HepG2 (cell line): ENCODE measurements at regions not wholly inside any gene's neighbourhood (a gene's known extent, or its start where the extent isn't known, plus 50 kb on each side); places are given as distances from the start of the nearest gene placed in this dataset.
A peak's percentile ranks its signal among the peaks of the same experiment; 100 is the strongest.

Experiments used
- EZH2 ChIP-seq: conservative IDR thresholded peaks from 2 replicates; pipeline ENCODE4 v1.6.1; 2012; ENCODE audit warnings: mild to moderate bottlenecking, low read depth, low read length, moderate library complexity
- HNRNPLL ChIP-seq: fragments of 200-400 bp; formaldehyde crosslinking; IDR thresholded peaks from 2 replicates; pipeline ENCODE4 v1.6.1; 2017; ENCODE audit warnings: mild to moderate bottlenecking, low read depth, low read length; ENCODE audit not compliant: poor library complexity, severe bottlenecking
- HOXA9 ChIP-seq: sonication (generic); formaldehyde crosslinking; IDR thresholded peaks from 2 replicates; pipeline ENCODE4 v1.8.1; 2022; ENCODE audit warnings: missing genetic modification reagents, mild to moderate bottlenecking, moderate library complexity, borderline replicate concordance
- ISX ChIP-seq: sonication (generic); formaldehyde crosslinking; conservative IDR thresholded peaks from 2 replicates; pipeline ENCODE4 v1.5.0; 2020; ENCODE audit warnings: missing genetic modification reagents
- MAF1 ChIP-seq: sonication (generic); formaldehyde crosslinking; IDR thresholded peaks from 2 replicates; pipeline ENCODE4 v1.5.0; 2020; ENCODE audit warnings: missing genetic modification reagents, borderline replicate concordance
- MAFF ChIP-seq: IDR thresholded peaks from 2 replicates; pipeline ENCODE4 v1.6.1; 2011; ENCODE audit warnings: low read depth, low read length, improper control_type of control experiment
- TAF15 ChIP-seq: fragments of 200-400 bp; formaldehyde crosslinking; IDR thresholded peaks from one replicate; pipeline ENCODE4 v1.6.1; 2018; ENCODE audit warnings: mild to moderate bottlenecking, low read depth, low read length; ENCODE audit not compliant: poor library complexity, severe bottlenecking
- ZFP36L2 ChIP-seq: sonication (generic); formaldehyde crosslinking; IDR thresholded peaks from 2 replicates; pipeline ENCODE4 v1.4.0; 2020; ENCODE audit warnings: missing genetic modification reagents
- ZNF30 ChIP-seq: sonication (generic); formaldehyde crosslinking; IDR thresholded peaks from 2 replicates; pipeline ENCODE4 v1.5.0; 2020; ENCODE audit warnings: mild to moderate bottlenecking, missing genetic modification reagents
- ZNF331 ChIP-seq: sonication (generic); formaldehyde crosslinking; IDR thresholded peaks from 2 replicates; pipeline ENCODE4 v1.4.0; 2020; ENCODE audit warnings: missing genetic modification reagents
- ZNF562 ChIP-seq: sonication (generic); formaldehyde crosslinking; IDR thresholded peaks from 2 replicates; pipeline ENCODE4 v1.8.0; 2022; ENCODE audit warnings: missing genetic modification reagents, borderline replicate concordance
- TF ChIP-seq, protein P1 (sequence below): sonication (generic); formaldehyde crosslinking; IDR thresholded peaks from 2 replicates; pipeline ENCODE4 v1.4.0; 2020; ENCODE audit warnings: low read depth, missing genetic modification reagents
- TF ChIP-seq, protein P2 (sequence below): IDR thresholded peaks from 2 replicates; pipeline ENCODE4 v1.6.1; 2016; ENCODE audit warnings: missing genetic modification reagents, missing compliant biosample characterization
- TF ChIP-seq, protein P3 (sequence below): sonication (generic); formaldehyde crosslinking; IDR thresholded peaks from 2 replicates; pipeline ENCODE4 v1.4.0; 2020; ENCODE audit warnings: missing genetic modification reagents
- TF ChIP-seq, protein P4 (sequence below): sonication (generic); formaldehyde crosslinking; IDR thresholded peaks from 2 replicates; pipeline ENCODE4 v1.8.1; 2022; ENCODE audit warnings: mild to moderate bottlenecking, missing genetic modification reagents
- TF ChIP-seq, protein P5 (sequence below): sonication (generic); formaldehyde crosslinking; IDR thresholded peaks from 2 replicates; pipeline ENCODE4 v1.5.0; 2020; ENCODE audit warnings: missing genetic modification reagents, mild to moderate bottlenecking, borderline replicate concordance
- TF ChIP-seq, protein P6 (sequence below): sonication (generic); formaldehyde crosslinking; IDR thresholded peaks from 2 replicates; pipeline ENCODE4 v1.4.0; 2020; ENCODE audit warnings: mild to moderate bottlenecking, missing genetic modification reagents

DNA sequence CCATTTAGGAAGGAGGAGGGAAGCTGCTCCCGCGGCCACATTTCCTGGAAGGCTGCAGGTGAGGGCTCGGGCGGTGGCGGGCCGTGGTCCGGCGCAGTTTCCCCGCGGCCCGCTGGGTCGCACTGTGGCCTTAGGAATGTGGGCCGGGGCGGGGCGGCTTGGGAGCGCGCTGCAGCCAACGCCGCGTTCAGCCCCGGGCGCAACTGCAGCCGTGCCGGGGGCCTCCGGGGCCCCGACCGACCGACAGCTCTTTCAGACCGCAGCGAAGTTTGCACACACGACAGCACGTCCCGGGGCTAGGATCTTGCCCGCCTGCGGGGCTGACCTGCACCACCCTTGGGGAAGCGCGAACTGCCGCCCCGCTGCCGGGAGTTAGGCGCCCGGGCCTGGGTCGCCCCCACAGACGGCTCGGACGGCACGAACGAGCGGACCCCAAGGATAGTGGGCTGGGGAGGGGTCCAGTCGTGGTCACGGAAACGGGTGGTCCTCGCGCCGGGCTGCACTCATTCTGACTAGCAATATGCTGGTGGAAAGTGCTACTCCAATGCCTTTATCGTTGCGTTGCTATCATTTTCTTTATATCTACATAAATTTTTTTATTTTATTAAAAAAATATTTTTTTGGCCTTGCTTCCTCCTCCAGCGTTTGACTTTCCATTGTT lies 69.9 kb upstream of the DLX2 start (continued):
- TF ChIP-seq, protein P1, sequence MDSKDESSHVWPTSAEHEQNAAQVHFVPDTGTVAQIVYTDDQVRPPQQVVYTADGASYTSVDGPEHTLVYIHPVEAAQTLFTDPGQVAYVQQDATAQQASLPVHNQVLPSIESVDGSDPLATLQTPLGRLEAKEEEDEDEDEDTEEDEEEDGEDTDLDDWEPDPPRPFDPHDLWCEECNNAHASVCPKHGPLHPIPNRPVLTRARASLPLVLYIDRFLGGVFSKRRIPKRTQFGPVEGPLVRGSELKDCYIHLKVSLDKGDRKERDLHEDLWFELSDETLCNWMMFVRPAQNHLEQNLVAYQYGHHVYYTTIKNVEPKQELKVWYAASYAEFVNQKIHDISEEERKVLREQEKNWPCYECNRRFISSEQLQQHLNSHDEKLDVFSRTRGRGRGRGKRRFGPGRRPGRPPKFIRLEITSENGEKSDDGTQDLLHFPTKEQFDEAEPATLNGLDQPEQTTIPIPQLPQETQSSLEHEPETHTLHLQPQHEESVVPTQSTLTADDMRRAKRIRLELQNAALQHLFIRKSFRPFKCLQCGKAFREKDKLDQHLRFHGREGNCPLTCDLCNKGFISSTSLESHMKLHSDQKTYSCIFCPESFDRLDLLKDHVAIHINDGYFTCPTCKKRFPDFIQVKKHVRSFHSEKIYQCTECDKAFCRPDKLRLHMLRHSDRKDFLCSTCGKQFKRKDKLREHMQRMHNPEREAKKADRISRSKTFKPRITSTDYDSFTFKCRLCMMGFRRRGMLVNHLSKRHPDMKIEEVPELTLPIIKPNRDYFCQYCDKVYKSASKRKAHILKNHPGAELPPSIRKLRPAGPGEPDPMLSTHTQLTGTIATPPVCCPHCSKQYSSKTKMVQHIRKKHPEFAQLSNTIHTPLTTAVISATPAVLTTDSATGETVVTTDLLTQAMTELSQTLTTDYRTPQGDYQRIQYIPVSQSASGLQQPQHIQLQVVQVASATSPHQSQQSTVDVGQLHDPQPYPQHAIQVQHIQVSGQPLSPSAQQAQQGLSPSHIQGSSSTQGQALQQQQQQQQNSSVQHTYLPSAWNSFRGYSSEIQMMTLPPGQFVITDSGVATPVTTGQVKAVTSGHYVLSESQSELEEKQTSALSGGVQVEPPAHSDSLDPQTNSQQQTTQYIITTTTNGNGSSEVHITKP (CRISPR knock-in tag): no peak
- TF ChIP-seq ISX (CRISPR knock-in tag) (no peak), HOXA9 (CRISPR knock-in tag) (no peak), ZNF331 (CRISPR knock-in tag) (peak; percentile 34; the same call in 1 of the 2 replicates), MAFF (no peak), TAF15 (no peak), HNRNPLL (peak; percentile 49), MAF1 (no peak), ZNF562 (CRISPR knock-in tag) (no peak), ZNF30 (CRISPR knock-in tag) (no peak), ZFP36L2 (no peak), EZH2 (no peak)
- TF ChIP-seq, protein P2, sequence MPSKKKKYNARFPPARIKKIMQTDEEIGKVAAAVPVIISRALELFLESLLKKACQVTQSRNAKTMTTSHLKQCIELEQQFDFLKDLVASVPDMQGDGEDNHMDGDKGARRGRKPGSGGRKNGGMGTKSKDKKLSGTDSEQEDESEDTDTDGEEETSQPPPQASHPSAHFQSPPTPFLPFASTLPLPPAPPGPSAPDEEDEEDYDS (CRISPR knock-in tag): no peak
- TF ChIP-seq, protein P3, sequence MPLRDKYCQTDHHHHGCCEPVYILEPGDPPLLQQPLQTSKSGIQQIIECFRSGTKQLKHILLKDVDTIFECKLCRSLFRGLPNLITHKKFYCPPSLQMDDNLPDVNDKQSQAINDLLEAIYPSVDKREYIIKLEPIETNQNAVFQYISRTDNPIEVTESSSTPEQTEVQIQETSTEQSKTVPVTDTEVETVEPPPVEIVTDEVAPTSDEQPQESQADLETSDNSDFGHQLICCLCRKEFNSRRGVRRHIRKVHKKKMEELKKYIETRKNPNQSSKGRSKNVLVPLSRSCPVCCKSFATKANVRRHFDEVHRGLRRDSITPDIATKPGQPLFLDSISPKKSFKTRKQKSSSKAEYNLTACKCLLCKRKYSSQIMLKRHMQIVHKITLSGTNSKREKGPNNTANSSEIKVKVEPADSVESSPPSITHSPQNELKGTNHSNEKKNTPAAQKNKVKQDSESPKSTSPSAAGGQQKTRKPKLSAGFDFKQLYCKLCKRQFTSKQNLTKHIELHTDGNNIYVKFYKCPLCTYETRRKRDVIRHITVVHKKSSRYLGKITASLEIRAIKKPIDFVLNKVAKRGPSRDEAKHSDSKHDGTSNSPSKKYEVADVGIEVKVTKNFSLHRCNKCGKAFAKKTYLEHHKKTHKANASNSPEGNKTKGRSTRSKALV: peak; percentile 93; the same call in 1 of the 2 replicates
- TF ChIP-seq, protein P4, sequence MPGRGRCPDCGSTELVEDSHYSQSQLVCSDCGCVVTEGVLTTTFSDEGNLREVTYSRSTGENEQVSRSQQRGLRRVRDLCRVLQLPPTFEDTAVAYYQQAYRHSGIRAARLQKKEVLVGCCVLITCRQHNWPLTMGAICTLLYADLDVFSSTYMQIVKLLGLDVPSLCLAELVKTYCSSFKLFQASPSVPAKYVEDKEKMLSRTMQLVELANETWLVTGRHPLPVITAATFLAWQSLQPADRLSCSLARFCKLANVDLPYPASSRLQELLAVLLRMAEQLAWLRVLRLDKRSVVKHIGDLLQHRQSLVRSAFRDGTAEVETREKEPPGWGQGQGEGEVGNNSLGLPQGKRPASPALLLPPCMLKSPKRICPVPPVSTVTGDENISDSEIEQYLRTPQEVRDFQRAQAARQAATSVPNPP (CRISPR knock-in tag): peak; percentile 57; the same call in 1 of the 2 replicates
- TF ChIP-seq, protein P5, sequence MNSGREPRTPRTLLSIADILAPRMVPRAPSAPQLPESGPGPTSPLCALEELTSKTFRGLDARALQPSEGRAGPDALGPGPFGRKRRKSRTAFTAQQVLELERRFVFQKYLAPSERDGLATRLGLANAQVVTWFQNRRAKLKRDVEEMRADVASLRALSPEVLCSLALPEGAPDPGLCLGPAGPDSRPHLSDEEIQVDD (CRISPR knock-in tag): no peak
- TF ChIP-seq, protein P6, sequence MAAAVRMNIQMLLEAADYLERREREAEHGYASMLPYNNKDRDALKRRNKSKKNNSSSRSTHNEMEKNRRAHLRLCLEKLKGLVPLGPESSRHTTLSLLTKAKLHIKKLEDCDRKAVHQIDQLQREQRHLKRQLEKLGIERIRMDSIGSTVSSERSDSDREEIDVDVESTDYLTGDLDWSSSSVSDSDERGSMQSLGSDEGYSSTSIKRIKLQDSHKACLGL (CRISPR knock-in tag): peak; percentile 41; the same call in 1 of the 2 replicates
